GM19397 (cell line): ENCODE measurements at regions not wholly inside any gene's neighbourhood (a gene's known extent, or its start where the extent isn't known, plus 50 kb on each side); places are given as distances from the start of the nearest gene placed in this dataset.

Experiments used
- ATAC-seq: cut with Tn5 transposase; IDR thresholded peaks from one replicate; pipeline ENCODE4 v1.9.1; 2021; ENCODE audit warnings: mild to moderate bottlenecking, moderate library complexity; ENCODE audit not compliant: unreplicated experiment

- ATAC-seq, result no peak
These were observed 521.9 kb downstream of the TBC1D22A start for GRCh38 chr22:47284360-47284759.

DNA sequence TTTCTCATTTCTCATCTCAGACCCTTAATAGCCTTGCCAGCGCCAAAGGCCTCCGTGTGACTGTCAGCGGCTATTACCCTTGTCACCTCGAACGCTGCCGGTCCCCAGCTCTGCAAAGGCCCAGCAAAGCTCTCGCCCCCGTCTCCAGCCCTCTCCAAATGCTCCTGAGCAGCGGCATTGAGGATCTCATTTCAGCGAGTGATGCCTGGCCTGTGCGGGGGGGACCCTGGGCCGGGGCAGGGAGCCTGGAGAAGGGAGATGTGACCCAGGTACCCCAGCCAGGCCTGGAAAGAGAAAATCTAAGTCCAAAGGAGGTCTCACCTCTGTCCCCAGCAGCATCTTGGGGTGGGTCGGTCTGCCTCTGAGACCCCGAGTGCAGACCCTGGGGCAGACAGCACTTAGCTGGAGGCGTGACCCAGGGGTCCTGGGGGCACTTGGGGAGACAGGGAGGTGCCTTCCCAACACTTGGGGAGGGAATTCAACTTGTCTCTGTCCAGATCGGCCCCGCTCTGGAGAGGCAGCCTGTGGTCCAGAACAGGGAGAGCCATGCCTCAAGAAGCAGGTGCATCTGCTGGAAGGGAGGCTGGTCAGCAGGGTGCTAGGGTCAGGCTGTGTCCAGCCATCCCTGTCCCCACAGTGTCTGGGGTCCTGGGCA is 521.3 kb downstream of the TBC1D22A start:
- ATAC-seq, result no peak

DNA sequence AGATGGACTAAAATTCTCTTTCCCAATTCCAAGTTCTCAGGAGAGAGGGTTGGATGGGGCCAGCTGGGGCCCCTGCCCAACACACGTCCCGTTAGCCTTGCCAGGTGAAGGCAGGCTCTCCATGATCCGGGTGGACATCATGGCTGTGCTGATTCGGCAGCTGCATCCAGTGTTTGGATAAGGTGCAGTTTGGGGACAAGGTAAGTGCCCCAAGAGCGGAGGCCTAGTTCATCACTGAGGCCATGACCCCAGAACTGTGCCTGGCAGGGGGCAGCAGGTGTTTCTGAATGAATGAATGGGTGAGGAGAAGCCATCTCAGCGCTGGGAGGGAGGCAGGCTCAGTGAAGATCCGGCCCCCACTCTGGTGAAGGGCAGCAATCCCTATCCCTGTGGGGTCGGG is 520.4 kb downstream of the TBC1D22A start:
- no peak for ATAC-seq

GRCh38 chr22:47282366-47282765 is 519.9 kb downstream of the TBC1D22A start:
- ATAC-seq, result no peak

DNA sequence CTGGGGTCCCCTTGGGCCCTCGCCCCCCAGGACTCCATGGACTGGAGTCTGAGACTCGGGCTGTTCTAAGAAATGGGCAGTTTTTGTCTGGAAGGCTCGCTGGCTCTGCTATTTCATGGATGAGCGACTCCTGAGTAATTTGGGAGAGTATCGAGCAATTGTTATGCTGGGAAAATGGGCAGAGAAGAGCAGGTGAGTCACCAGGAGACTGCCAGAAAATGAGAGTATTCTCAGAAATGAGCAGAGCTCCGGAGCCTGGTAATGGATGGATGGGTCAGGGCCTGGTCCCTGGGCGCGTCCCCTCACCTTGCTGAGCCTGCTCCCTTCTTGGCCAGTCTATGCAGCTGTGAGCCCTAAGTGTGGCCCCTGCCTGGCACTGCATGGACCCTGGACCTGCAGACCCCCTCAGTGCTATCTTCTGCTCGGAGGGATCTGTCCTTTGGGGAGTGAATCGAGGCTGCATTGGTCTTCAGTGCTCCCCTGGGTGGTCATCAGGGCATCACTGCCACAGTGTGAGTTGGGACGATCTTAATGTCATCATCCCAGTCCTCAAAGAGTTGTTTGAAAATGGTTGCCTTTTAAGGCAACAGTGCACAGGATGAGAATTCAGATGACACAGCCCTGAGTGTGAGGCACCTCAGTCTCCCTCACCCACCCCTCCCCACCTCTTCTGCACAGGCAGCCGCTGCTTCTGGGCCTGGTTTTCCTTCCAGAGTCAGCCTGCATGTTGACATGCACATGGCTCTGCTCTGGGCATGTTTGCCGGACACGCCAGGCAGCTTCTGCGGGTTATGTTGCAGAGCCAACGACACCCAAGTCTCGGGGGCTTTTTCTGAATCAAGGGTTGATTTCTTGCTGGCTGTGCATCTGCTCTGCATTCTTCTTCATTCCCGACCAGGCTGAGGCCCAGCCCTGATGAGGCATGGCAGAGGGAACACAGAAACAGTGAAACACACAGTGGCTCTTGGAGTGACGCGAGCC is 519.0 kb downstream of the TBC1D22A start:
- ATAC-seq, result no peak

DNA sequence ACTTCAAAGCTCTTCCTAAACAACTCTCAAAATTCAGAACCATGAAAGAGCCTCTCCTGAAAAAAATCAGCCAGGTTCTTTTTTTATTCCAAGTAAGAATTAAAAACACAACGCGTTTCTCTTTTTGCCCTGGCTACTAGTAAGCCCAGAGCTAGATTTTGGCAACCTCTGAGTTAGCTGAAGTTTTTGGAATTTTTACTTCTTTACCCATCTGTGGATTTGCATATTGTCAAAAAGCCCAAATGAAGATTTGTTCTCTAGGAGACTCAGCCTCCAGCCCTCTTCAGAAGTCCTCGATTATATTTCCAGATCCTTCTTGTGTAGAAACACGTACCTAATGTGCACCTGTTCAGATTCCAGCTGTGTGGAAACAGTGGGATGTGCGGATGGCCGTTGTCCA is 517.9 kb downstream of the TBC1D22A start:
- ATAC-seq, result no peak

- ATAC-seq, result no peak
These were observed 517.3 kb downstream of the TBC1D22A start for GRCh38 chr22:47279746-47280145.

DNA sequence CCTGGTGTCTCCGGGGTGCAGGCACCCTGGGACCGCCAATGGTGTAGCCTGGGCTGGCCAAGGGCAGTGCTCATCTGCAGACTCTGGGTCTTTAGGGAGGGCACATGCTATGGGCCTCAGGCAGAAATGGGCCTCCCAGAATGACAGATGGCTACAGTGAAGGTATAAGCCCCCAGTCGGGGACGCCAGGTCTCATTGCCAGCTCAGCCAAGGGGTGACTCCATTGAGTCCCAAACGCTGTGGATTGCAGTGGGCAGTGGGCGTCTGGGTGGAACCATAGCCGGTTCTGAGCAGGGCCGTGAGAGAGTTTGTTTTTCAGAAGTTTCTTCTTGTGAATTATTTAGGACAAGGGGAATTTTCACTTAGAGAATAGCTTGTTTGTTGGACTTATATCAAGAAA is 516.9 kb downstream of the TBC1D22A start:
- ATAC-seq, result no peak

DNA sequence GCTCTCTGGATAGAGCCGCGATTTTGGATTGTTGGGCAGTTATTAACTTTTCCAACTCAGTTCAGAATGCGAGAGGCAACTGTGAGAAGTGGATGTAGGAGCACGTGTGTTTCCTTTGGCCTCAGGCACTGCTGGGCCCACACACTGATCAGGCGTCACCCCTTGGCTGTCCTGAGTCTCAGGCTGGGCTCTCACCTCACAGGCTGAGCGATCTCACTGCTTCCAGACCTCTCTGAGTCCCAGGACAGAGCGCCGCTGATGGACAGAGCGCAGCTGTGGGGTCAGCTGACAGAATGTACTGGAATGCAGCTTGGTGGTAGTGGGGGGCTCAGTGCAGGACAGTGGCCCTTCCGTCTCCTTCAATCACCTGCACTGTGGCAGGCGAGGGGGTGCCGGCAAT is 516.2 kb downstream of the TBC1D22A start:
- ATAC-seq, result no peak

GRCh38 chr22:47277531-47277930 is 515.1 kb downstream of the TBC1D22A start:
- ATAC-seq, result no peak

GRCh38 chr22:47276991-47277390 is 514.5 kb downstream of the TBC1D22A start:
- no peak for ATAC-seq

GRCh38 chr22:47276450-47276820 is 514.0 kb downstream of the TBC1D22A start:
- ATAC-seq, result no peak

GRCh38 chr22:47275605-47276449 is 513.4 kb downstream of the TBC1D22A start:
- ATAC-seq, result no peak

GRCh38 chr22:47274196-47274595 is 511.7 kb downstream of the TBC1D22A start:
- ATAC-seq, result no peak

- ATAC-seq, result no peak
These were observed 508.1 kb downstream of the TBC1D22A start for GRCh38 chr22:47270463-47271135.

- no peak for ATAC-seq
These were observed 507.2 kb downstream of the TBC1D22A start for GRCh38 chr22:47269516-47270088.

DNA sequence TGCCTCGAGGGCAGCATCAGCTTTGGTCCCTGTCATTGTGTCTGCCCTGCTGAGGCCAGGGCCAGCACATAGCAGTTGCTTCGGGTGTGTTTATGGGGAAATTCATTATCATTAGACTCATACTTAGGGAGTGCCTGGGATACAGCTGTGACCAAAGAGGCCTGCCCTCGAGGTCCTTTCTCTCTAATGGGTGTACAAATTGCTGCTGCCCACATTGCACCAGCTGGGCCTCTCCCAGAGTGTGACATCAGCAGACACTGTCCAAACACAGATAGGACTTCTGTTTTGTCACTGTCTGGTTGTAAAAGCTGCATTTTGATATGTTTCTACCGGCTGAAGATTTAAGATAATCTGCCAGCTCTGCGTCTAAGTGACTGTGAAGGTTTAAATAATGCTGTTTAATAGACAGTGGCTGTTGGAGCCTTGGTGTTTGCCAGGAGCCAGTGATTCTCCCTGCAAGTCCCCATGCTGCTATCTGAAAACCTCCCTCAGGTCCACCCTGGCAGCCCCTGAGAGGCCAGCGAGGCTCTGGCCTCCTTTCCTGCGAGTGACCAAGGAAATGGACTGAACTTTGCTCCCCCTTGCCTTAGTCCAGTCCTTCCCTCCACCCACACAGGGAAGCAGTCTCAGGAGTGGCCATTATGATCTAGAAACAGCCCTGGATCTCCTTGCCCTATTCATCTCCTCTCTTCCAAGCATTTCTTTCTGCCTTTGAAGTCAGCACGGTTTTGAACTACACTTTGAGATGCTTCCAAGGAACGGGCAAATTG is 505.2 kb downstream of the TBC1D22A start:
- no peak for ATAC-seq

DNA sequence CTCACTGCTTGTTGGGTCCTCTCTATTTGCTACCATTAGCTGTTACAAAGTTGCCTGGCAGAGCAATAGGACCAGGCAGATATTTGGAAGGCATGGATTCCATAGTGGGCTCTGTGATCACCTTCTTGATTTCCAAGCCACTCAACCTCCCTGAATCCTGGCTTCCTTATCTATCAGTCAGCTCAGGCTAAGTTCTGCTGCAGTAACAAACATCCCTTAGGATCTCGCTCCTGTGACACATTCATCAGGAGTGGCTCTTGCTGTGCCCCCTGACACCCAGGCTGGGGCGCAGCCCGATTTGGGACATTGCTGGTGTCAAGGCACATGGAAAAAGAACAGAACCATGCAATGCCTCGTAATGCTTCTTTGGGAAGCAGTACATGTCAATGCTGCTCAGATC is 503.9 kb downstream of the TBC1D22A start:
- ATAC-seq, result no peak

GRCh38 chr22:47260551-47260950 is 498.1 kb downstream of the TBC1D22A start:
- ATAC-seq, result no peak

DNA sequence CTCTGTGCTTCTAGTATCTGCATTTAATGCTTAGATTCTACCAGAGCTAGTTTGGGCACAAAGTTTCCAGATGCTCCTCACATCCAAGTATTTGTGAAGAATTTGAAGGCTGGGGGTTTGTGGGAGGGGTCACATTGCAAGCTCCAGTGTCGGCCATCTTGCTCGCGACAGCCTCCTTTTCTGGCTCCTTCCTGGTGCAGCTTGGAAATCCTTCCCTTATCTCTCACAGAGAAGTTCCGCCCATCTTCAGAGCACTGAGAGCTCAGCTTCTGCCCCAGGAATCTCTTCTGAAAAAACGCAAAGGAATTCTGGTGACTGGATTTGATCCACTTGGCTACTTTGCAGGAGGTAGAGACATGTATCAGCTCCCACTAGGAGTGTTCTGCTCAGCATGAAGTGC is 497.5 kb downstream of the TBC1D22A start:
- ATAC-seq, result no peak
